H9 (cell line): ENCODE measurements at regions not wholly inside any gene's neighbourhood (a gene's known extent, or its start where the extent isn't known, plus 50 kb on each side); places are given as distances from the start of the nearest gene placed in this dataset.

ENCODE experiments used
- DNase-seq: peaks from one replicate; pipeline ENCODE4 v3.0.0-alpha.2; 2017
- H2AFZ ChIP-seq: one replicate; pipeline ENCODE4 v1.6.1; 2013; ENCODE audit warnings: mild to moderate bottlenecking, low read length, control low read depth, moderate library complexity
- H2AK5ac ChIP-seq: 2 replicates; pipeline ENCODE4 v1.6.1; 2013; ENCODE audit warnings: low read length, control low read depth, mixed read lengths; ENCODE audit not compliant: insufficient read length
- H2BK120ac ChIP-seq: one replicate; pipeline ENCODE4 v1.6.1; 2013; ENCODE audit warnings: low read depth, mild to moderate bottlenecking, low read length, control low read depth, inconsistent platforms; ENCODE audit not compliant: poor library complexity, severe bottlenecking
- H2BK12ac ChIP-seq: 2 replicates; pipeline ENCODE4 v1.6.1; 2013; ENCODE audit warnings: low read length, control low read depth, mixed read lengths, low read depth; ENCODE audit not compliant: insufficient read length
- H2BK15ac ChIP-seq: 2 replicates; pipeline ENCODE4 v1.6.1; 2013; ENCODE audit warnings: low read depth, low read length, control low read depth
- H2BK20ac ChIP-seq: one replicate; pipeline ENCODE4 v1.6.1; 2013; ENCODE audit warnings: low read depth, mild to moderate bottlenecking, low read length, control low read depth, inconsistent platforms; ENCODE audit not compliant: poor library complexity, severe bottlenecking
- H2BK5ac ChIP-seq: 2 replicates; pipeline ENCODE4 v1.6.1; 2013; ENCODE audit warnings: low read length, control low read depth, mixed read lengths; ENCODE audit not compliant: insufficient read length
- H3K14ac ChIP-seq: 2 replicates; pipeline ENCODE4 v1.6.1; 2013; ENCODE audit warnings: low read length, control low read depth; ENCODE audit not compliant: insufficient read depth
- H3K18ac ChIP-seq: 2 replicates; pipeline ENCODE4 v1.6.1; 2013; ENCODE audit warnings: low read depth, mild to moderate bottlenecking, mixed read lengths, low read length, control low read depth; ENCODE audit not compliant: insufficient read length
- H3K23ac ChIP-seq: 2 replicates; pipeline ENCODE4 v1.6.1; 2013; ENCODE audit warnings: low read length, control low read depth, mixed read lengths, low read depth; ENCODE audit not compliant: insufficient read length
- H3K23me2 ChIP-seq: 2 replicates; pipeline ENCODE4 v1.6.1; 2013; ENCODE audit warnings: low read depth, mild to moderate bottlenecking, mixed read lengths, low read length, control low read depth; ENCODE audit not compliant: insufficient read length, poor library complexity, severe bottlenecking
- H3K27ac ChIP-seq: 2 replicates; pipeline ENCODE4 v1.5.1; 2013; ENCODE audit warnings: low read length, control low read depth, mixed read lengths, low read depth; ENCODE audit not compliant: insufficient read length
- H3K27me3 ChIP-seq: 2 replicates; pipeline ENCODE4 v1.6.1; 2013; ENCODE audit warnings: low read length, control low read depth, inconsistent platforms; ENCODE audit not compliant: insufficient read depth
- H3K4ac ChIP-seq: 2 replicates; pipeline ENCODE4 v1.6.1; 2013; ENCODE audit warnings: low read depth, mild to moderate bottlenecking, control low read depth, inconsistent platforms, low read length, moderate library complexity
- H3K4me1 ChIP-seq: 2 replicates; pipeline ENCODE4 v1.6.1; 2013; ENCODE audit warnings: low read length, control low read depth, inconsistent platforms; ENCODE audit not compliant: insufficient read depth
- H3K4me2 ChIP-seq: 2 replicates; pipeline ENCODE4 v1.6.1; 2013; ENCODE audit warnings: low read length, control low read depth, mixed read lengths; ENCODE audit not compliant: insufficient read length, insufficient read depth
- H3K56ac ChIP-seq: 2 replicates; pipeline ENCODE4 v1.6.1; 2013; ENCODE audit warnings: low read depth, mild to moderate bottlenecking, mixed read lengths, low read length, control low read depth; ENCODE audit not compliant: insufficient read length
- H3K79me1 ChIP-seq: 2 replicates; pipeline ENCODE4 v1.6.1; 2013; ENCODE audit warnings: low read depth, mild to moderate bottlenecking, moderate library complexity, low read length, control low read depth, inconsistent platforms; ENCODE audit not compliant: insufficient read depth, poor library complexity, severe bottlenecking
- H3K79me2 ChIP-seq: 2 replicates; pipeline ENCODE4 v1.6.1; 2013; ENCODE audit warnings: low read length, control low read depth, inconsistent platforms; ENCODE audit not compliant: insufficient read depth
- H3K9ac ChIP-seq: 2 replicates; pipeline ENCODE4 v1.6.1; 2013; ENCODE audit warnings: low read length, control low read depth, mixed read lengths; ENCODE audit not compliant: insufficient read length; ENCODE audit errors: extremely low read depth
- H3K9me3 ChIP-seq: one replicate; pipeline ENCODE4 v1.6.1; 2013; ENCODE audit warnings: low read depth, low read length, inconsistent platforms; ENCODE audit not compliant: control insufficient read depth
- H3T11ph ChIP-seq: one replicate; pipeline ENCODE4 v1.6.1; 2013; ENCODE audit warnings: mild to moderate bottlenecking, low read length, control low read depth, inconsistent platforms
- H4K20me1 ChIP-seq: one replicate; pipeline ENCODE4 v1.6.1; 2013; ENCODE audit not compliant: control insufficient read depth, insufficient read length, insufficient read depth
- H4K5ac ChIP-seq: 2 replicates; pipeline ENCODE4 v1.6.1; 2013; ENCODE audit warnings: low read depth, mild to moderate bottlenecking, mixed read lengths, low read length, control low read depth; ENCODE audit not compliant: insufficient read length
- H4K8ac ChIP-seq: replicated peaks from 2 replicates; pipeline ENCODE4 v1.6.1; 2013; ENCODE audit warnings: low read length, control low read depth, mixed read lengths, low read depth; ENCODE audit not compliant: insufficient read length
- H4K91ac ChIP-seq: 2 replicates; pipeline ENCODE4 v1.6.1; 2013; ENCODE audit warnings: low read depth, mild to moderate bottlenecking, moderate library complexity, mixed read lengths, low read length, control low read depth; ENCODE audit not compliant: insufficient read length
- H3K27ac Mint-ChIP-seq, 3 experiments: 2 replicates in 2 of 3; 3 replicates in 1 of 3; pipeline ENCODE4 v1.8.0; 2020 to 2021; ENCODE audit warnings: mixed read lengths in 3 of 3, mild to moderate bottlenecking in 1 of 3, moderate library complexity in 1 of 3
- H3K27me3 Mint-ChIP-seq: 2 replicates; pipeline ENCODE4 v1.8.0; 2021; ENCODE audit warnings: low read depth, mild to moderate bottlenecking, moderate library complexity, mixed read lengths
- H3K36me3 Mint-ChIP-seq, 3 experiments: 2 replicates in 2 of 3; 3 replicates in 1 of 3; pipeline ENCODE4 v1.8.0; 2020 to 2021; ENCODE audit warnings: low read depth in 3 of 3, mixed read lengths in 3 of 3; ENCODE audit not compliant: insufficient read depth in 1 of 3
- H3K4me1 Mint-ChIP-seq, 2 experiments: 2 replicates each; pipeline ENCODE4 v1.8.0; 2020; ENCODE audit warnings: mixed read lengths in 2 of 2
- H3K4me3 Mint-ChIP-seq, 2 experiments: 2 replicates in 1 of 2; 3 replicates in 1 of 2; pipeline ENCODE4 v1.8.0; 2020 to 2021; ENCODE audit warnings: mild to moderate bottlenecking in 2 of 2, mixed read lengths in 2 of 2, moderate library complexity in 1 of 2
- H3K9me3 Mint-ChIP-seq, 2 experiments: 2 replicates in 1 of 2; 3 replicates in 1 of 2; pipeline ENCODE4 v1.8.0; 2020; ENCODE audit warnings: mild to moderate bottlenecking in 2 of 2, mixed read lengths in 2 of 2, moderate library complexity in 1 of 2
- CTCF ChIP-seq: fragments of 200-600 bp; sonication (generic); conservative IDR thresholded peaks from 3 replicates; pipeline ENCODE4 v1.8.0; 2021; ENCODE audit warnings: antibody characterized with exemption, mild to moderate bottlenecking
- WGBS: extraction: QIAGEN DNeasy Blood & Tissue Kit; methylation state at CpG from one replicate; pipeline ENCODE4 v1.1.7; 2013; ENCODE audit warnings: missing lambda C conversion rate, low lambda C conversion rate, mixed read lengths; ENCODE audit not compliant: insufficient read length; ENCODE audit errors: extremely low coverage; 5-methylcytosine and 5-hydroxymethylcytosine counted together

- no CpG with 5 or more reads among the region's 5 CpGs for WGBS
- Histone ChIP-seq H3K4me2 (no peak overlapping the region), H3K4me1 (no peaks in the 10 kb centered on the region), H3K23ac (no peak overlapping the region), H2BK5ac (no peak overlapping the region), H2BK20ac (no peak overlapping the region), H3K79me2 (no peaks in the 10 kb centered on the region), H4K8ac (no peak overlapping the region), H3K4ac (no peak overlapping the region), H3K14ac (no peak overlapping the region), H2BK12ac (no peak overlapping the region), H2BK120ac (no peak overlapping the region), H3K79me1 (no peaks in the 10 kb centered on the region), H3K27me3 (no peaks in the 10 kb centered on the region), H2AFZ (no peak overlapping the region), H3K27ac (no peak overlapping the region), H3K9me3 (peaks cover 5% of the 10 kb centered on the region), H4K91ac (no peak overlapping the region), H4K5ac (no peak overlapping the region), H2AK5ac (no peak overlapping the region), H4K20me1 (no peaks in the 10 kb centered on the region), H3K9ac (no peak overlapping the region), H3K56ac (no peak overlapping the region), H2BK15ac (no peak overlapping the region), H3K18ac (no peak overlapping the region), H3T11ph (no peak overlapping the region), H3K23me2 (no peaks in the 10 kb centered on the region)
- Mint-ChIP-seq H3K27me3 (no peaks in the 10 kb centered on the region; the same call in 1 of the 2 replicates), H3K4me1 (peaks cover 15 to 26% of the 10 kb centered on the region in 2 experiments), H3K27ac (no peak overlapping the region), H3K36me3 (peaks cover 23 to 76% (median 24%) of the 10 kb centered on the region in 3 experiments), H3K9me3 (peaks cover 57 to 61% of the 10 kb centered on the region in 2 experiments), H3K4me3 (no peak overlapping the region)
- TF ChIP-seq CTCF, result no peak
- no peak for DNase-seq
These were observed 249.9 kb downstream of the IPMK start for GRCh38 chr10:58017719-58018367.
